Brain microvascular endothelial cell (primary cell): ENCODE measurements at regions not wholly inside any gene's neighbourhood (a gene's known extent, or its start where the extent isn't known, plus 50 kb on each side); places are given as distances from the start of the nearest gene placed in this dataset.

Experiments
- DNase-seq: peaks from one replicate; pipeline ENCODE4 v3.0.0-alpha.2; 2020
- H3K27ac ChIP-seq: fragments of 250-450 bp; sonication (Bioruptor Pico); 2 replicates; pipeline ENCODE4 v1.5.1; 2020; ENCODE audit warnings: mild to moderate bottlenecking, moderate library complexity
- H3K27me3 ChIP-seq: fragments of 250-450 bp; sonication (Bioruptor Pico); replicated peaks from 2 replicates; pipeline ENCODE4 v1.5.1; 2020; ENCODE audit warnings: mild to moderate bottlenecking
- H3K36me3 ChIP-seq: fragments of 250-450 bp; sonication (Bioruptor Pico); replicated peaks from 2 replicates; pipeline ENCODE4 v1.5.1; 2020; ENCODE audit warnings: mild to moderate bottlenecking
- H3K4me3 ChIP-seq: 2 replicates; pipeline ENCODE4 v1.5.1; 2011; ENCODE audit warnings: low read depth, mild to moderate bottlenecking, control low read depth, low read length, moderate library complexity
- CTCF ChIP-seq: IDR thresholded peaks from 2 replicates; pipeline ENCODE4 v1.5.1; 2011; ENCODE audit warnings: low read depth, mild to moderate bottlenecking, moderate library complexity, low read length, control low read depth, inconsistent platforms; ENCODE audit errors: missing control alignments
- in situ Hi-C: cut with HindIII; loops from 2 replicates; pipeline ENCODE4 v1.10.0; 2017; ENCODE audit warnings: low sequenced_read_pairs, low pct_ligation_motif_present

DNA sequence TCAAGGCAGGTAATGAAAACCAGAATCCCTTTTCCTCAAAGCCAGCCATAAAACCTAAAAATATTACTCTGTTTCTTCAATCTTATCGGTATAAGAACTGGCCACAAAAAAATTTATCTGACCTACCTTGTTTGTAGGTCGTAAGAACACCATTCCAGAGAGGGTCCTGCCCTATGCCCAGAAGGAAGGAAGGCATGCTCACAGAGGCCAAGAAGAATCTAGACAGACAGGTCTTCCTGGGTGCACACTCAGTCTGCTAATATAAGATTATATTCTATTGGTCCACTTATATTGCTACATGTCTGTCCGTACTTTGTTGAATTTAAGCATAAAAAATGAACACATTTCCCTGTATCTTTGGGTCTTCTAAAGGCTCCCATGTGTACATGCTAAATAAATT, 2136.1 kb upstream of the PCDH20 start:
- no peak for TF ChIP-seq CTCF
- H3K27me3 ChIP-seq = no peaks in the 10 kb centered on the region
- in situ Hi-C loops = no loop called here
- no peak overlapping the region for H3K27ac ChIP-seq
- no peak for DNase-seq
- no peak overlapping the region for H3K4me3 ChIP-seq
- no peaks in the 10 kb centered on the region for H3K36me3 ChIP-seq

- no peak for DNase-seq
- Histone ChIP-seq H3K4me3 (no peak overlapping the region), H3K27ac (no peak overlapping the region), H3K27me3 (no peaks in the 10 kb centered on the region), H3K36me3 (no peaks in the 10 kb centered on the region)
- in situ Hi-C loops = no loop called here
- no peak for TF ChIP-seq CTCF
These were observed 2130.9 kb upstream of the PCDH20 start for GRCh38 chr13:63546524-63546923.

DNA sequence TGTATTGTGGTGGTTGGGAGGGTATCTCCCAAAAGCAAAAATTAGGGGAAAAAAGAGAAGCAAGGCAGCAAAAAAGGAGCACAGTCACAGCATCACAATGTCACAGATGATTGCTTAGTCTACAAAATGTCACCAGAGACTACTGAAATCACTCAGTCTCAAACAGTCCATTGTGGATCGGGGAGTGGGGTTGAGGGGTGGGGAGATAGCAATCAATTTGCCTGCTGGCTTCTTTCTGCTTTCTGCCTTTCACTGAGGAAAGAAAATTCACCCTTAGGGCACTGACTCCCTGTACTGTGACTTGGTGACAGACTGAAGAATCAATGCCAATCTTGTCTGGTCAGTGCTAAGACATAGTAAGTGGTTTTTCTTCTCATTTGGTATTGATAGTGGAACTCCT, 2127.1 kb upstream of the PCDH20 start:
- no peak for DNase-seq
- Histone ChIP-seq H3K27ac (no peak overlapping the region), H3K4me3 (no peak overlapping the region), H3K36me3 (no peaks in the 10 kb centered on the region), H3K27me3 (no peaks in the 10 kb centered on the region)
- in situ Hi-C loops = no loop called here
- TF ChIP-seq CTCF = no peak

- no peaks in the 10 kb centered on the region for H3K27me3 ChIP-seq
- no peak overlapping the region for H3K4me3 ChIP-seq
- no peak for DNase-seq
- H3K36me3 ChIP-seq = no peaks in the 10 kb centered on the region
- in situ Hi-C loops = no loop called here
- TF ChIP-seq CTCF = no peak
- H3K27ac ChIP-seq = no peak overlapping the region
These were observed 2125.7 kb upstream of the PCDH20 start for GRCh38 chr13:63541336-63541735.

GRCh38 chr13:63540061-63540460, 2124.4 kb upstream of the PCDH20 start:
- Histone ChIP-seq H3K4me3 (no peak overlapping the region), H3K36me3 (no peaks in the 10 kb centered on the region), H3K27me3 (no peaks in the 10 kb centered on the region), H3K27ac (no peak overlapping the region)
- TF ChIP-seq CTCF = no peak
- in situ Hi-C loops = no loop called here
- no peak for DNase-seq

- no peak overlapping the region for H3K27ac ChIP-seq
- H3K4me3 ChIP-seq = no peak overlapping the region
- no peaks in the 10 kb centered on the region for H3K36me3 ChIP-seq
- no peak for DNase-seq
- no peaks in the 10 kb centered on the region for H3K27me3 ChIP-seq
- no peak for TF ChIP-seq CTCF
- in situ Hi-C loops = no loop called here
These were observed 2101.7 kb upstream of the PCDH20 start for GRCh38 chr13:63517371-63517770.
